ENCODE measurements at regions not wholly inside any gene's neighbourhood (a gene's known extent, or its start where the extent isn't known, plus 50 kb on each side); places are given as distances from the start of the nearest gene placed in this dataset.
"Not testable (repeated sequence)": the region's sequence is repeated elsewhere in the genome, so short reads cannot be mapped to it uniquely, and the experiment has no call there.

- no peak for TF ChIP-seq ZFX (IDR thresholded peaks at IDR 0.05; ENCODE audit: borderline replicate concordance)
- no peak for TF ChIP-seq CTCF (IDR thresholded peaks at IDR 0.05)
- H3K27ac ChIP-seq: no peak overlapping the region
Measured at GRCh38 chr6:133130863-133131262, 110.3 kb upstream of the EYA4 start.

- TF ChIP-seq ZFX (IDR thresholded peaks at IDR 0.05; ENCODE audit: borderline replicate concordance) (no peak), CTCF (IDR thresholded peaks at IDR 0.05) (no peak)
- no peak overlapping the region for H3K27ac ChIP-seq
Measured at GRCh38 chr6:133131621-133132465, 109.3 kb upstream of the EYA4 start.

- TF ChIP-seq ZFX (IDR thresholded peaks at IDR 0.05; ENCODE audit: borderline replicate concordance) (no peak), CTCF (IDR thresholded peaks at IDR 0.05) (no peak)
- H3K27ac ChIP-seq: no peak overlapping the region
Measured at GRCh38 chr6:133132466-133132971, 108.6 kb upstream of the EYA4 start.

GRCh38 chr6:133136177-133136880, 104.8 kb upstream of the EYA4 start:
- H3K27ac ChIP-seq: no peak overlapping the region
- TF ChIP-seq ZFX (IDR thresholded peaks at IDR 0.05; ENCODE audit: borderline replicate concordance): no peak
- no peak for TF ChIP-seq CTCF (IDR thresholded peaks at IDR 0.05)

GRCh38 chr6:133147470-133148184, 93.5 kb upstream of the EYA4 start:
- not testable (repeated sequence) for H3K27ac ChIP-seq

- TF ChIP-seq ZFX (IDR thresholded peaks at IDR 0.05; ENCODE audit: borderline replicate concordance) (no peak), CTCF (IDR thresholded peaks at IDR 0.05) (no peak)
- H3K27ac ChIP-seq: no peak overlapping the region
Measured at GRCh38 chr6:133156689-133157088, 84.5 kb upstream of the EYA4 start.

- TF ChIP-seq ZFX (IDR thresholded peaks at IDR 0.05; ENCODE audit: borderline replicate concordance) (no peak), CTCF (IDR thresholded peaks at IDR 0.05) (no peak)
- no peak overlapping the region for H3K27ac ChIP-seq
Measured at GRCh38 chr6:133157995-133158394, 83.2 kb upstream of the EYA4 start.

All from 22Rv1 (cell line).